HUES48 (cell line): ENCODE measurements at regions not wholly inside any gene's neighbourhood (a gene's known extent, or its start where the extent isn't known, plus 50 kb on each side); places are given as distances from the start of the nearest gene placed in this dataset.

ENCODE experiments used
- H3K27ac ChIP-seq: one replicate; pipeline ENCODE4 v1.7.0; 2013; ENCODE audit warnings: low read depth, low read length, inconsistent platforms
- H3K27me3 ChIP-seq: 2 replicates; pipeline ENCODE4 v1.6.1; 2013; ENCODE audit warnings: mild to moderate bottlenecking, low read length; ENCODE audit not compliant: control insufficient read depth, insufficient read depth
- H3K36me3 ChIP-seq: 2 replicates; pipeline ENCODE4 v1.6.1; 2013; ENCODE audit warnings: low read length; ENCODE audit not compliant: control insufficient read depth, insufficient read depth
- H3K4me1 ChIP-seq: 2 replicates; pipeline ENCODE4 v1.6.1; 2013; ENCODE audit warnings: mild to moderate bottlenecking, low read length; ENCODE audit not compliant: control insufficient read depth, insufficient read depth
- H3K4me3 ChIP-seq: 2 replicates; pipeline ENCODE4 v1.5.1; 2013; ENCODE audit warnings: mild to moderate bottlenecking, low read depth, low read length
- H3K9ac ChIP-seq: 2 replicates; pipeline ENCODE4 v1.6.1; 2013; ENCODE audit warnings: mild to moderate bottlenecking, low read depth, low read length, moderate library complexity
- H3K9me3 ChIP-seq: 2 replicates; pipeline ENCODE4 v1.6.1; 2013; ENCODE audit warnings: low read length; ENCODE audit not compliant: control insufficient read depth, insufficient read depth

DNA sequence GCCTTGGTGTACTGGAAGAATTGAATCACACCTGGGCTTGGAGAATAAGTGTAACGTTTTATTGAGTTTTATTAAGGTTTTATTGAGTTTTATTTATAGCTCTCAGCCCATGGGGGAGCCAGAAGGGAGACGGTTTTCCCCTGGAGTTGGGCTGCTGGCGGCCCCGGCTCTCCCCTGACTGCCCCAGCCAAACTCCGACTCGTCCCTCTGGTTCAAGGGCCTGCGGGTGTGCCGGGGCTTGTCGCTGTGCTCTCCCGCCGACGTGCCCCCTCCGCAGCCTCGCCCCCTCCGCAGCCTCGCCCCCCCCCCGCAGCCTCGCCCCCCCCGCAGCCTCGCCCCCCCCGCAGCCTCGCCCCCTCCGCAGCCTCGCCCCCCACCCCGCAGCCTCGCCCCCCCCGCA lies 326.1 kb upstream of the RTL1 start:
- no peaks in the 10 kb centered on the region for H3K36me3 ChIP-seq
- H3K9ac ChIP-seq = no peak overlapping the region
- no peak overlapping the region for H3K4me3 ChIP-seq
- H3K4me1 ChIP-seq = no peaks in the 10 kb centered on the region; the same call in 1 of the 2 replicates
- no peaks in the 10 kb centered on the region for H3K9me3 ChIP-seq
- H3K27ac ChIP-seq = no peak overlapping the region
- H3K27me3 ChIP-seq = no peaks in the 10 kb centered on the region

GRCh38 chr14:101230161-101230850 lies 326.8 kb upstream of the RTL1 start:
- H3K27ac ChIP-seq = no peak overlapping the region
- H3K27me3 ChIP-seq = no peaks in the 10 kb centered on the region
- no peak overlapping the region for H3K4me3 ChIP-seq
- H3K4me1 ChIP-seq = no peaks in the 10 kb centered on the region; the same call in 1 of the 2 replicates
- no peaks in the 10 kb centered on the region for H3K36me3 ChIP-seq
- H3K9me3 ChIP-seq = no peaks in the 10 kb centered on the region
- H3K9ac ChIP-seq = no peak overlapping the region

GRCh38 chr14:101230851-101231550 lies 327.5 kb upstream of the RTL1 start:
- H3K9ac ChIP-seq = no peak overlapping the region
- H3K4me1 ChIP-seq = no peaks in the 10 kb centered on the region
- no peaks in the 10 kb centered on the region for H3K36me3 ChIP-seq
- H3K27me3 ChIP-seq = no peaks in the 10 kb centered on the region
- H3K9me3 ChIP-seq = no peaks in the 10 kb centered on the region
- no peak overlapping the region for H3K4me3 ChIP-seq
- H3K27ac ChIP-seq = no peak overlapping the region

DNA sequence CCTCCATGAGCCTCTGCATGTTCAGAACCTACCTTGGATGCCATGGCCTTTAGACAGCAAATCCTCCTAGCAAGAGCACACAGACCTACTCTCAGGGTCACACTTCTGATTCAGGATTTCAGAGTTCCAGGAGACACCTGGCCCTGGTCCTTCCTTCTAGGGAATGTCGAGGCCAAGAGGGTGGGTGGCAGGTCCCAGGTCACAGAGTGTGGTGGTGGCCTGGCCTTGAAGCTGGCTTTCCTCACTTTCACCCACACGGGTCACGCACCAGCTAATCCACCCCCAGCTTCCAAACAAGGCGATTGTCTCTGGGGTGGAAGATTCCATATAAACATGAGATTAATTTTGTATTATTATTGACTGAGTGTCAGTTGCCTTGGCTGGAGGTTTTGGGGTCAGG lies 328.3 kb upstream of the RTL1 start:
- no peak overlapping the region for H3K9ac ChIP-seq
- H3K4me1 ChIP-seq = no peaks in the 10 kb centered on the region
- H3K27ac ChIP-seq = no peak overlapping the region

GRCh38 chr14:101232340-101233020 lies 328.8 kb upstream of the DIO3 start:
- Histone ChIP-seq H3K4me3 (no peak overlapping the region), H3K27ac (no peak overlapping the region), H3K9me3 (no peaks in the 10 kb centered on the region), H3K9ac (no peak overlapping the region), H3K36me3 (no peaks in the 10 kb centered on the region), H3K4me1 (no peaks in the 10 kb centered on the region), H3K27me3 (no peaks in the 10 kb centered on the region)

More for the DNA sequence above, 328.3 kb upstream of the RTL1 start:
- no peaks in the 10 kb centered on the region for H3K27me3 ChIP-seq
- no peaks in the 10 kb centered on the region for H3K9me3 ChIP-seq
- H3K36me3 ChIP-seq = no peaks in the 10 kb centered on the region
- H3K4me3 ChIP-seq = no peak overlapping the region

DNA sequence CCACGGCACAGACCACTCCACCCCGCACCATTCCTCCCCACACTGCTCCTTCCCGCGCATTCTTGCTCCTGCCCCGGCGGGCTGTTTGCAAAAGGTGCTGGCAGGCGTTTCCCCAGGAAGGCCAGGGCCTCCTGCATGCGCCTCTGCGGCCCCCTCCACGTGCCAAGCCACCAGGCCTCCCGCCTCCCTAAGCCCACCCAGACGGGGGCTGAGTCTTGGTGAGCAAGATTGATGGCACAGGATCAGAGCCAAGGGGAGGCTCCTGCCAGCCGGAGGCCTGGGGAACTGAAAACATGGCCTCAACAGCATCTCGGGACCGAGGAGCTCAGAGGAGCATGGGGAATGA lies 328.3 kb upstream of the DIO3 start:
- Histone ChIP-seq H3K27ac (no peak overlapping the region), H3K27me3 (no peaks in the 10 kb centered on the region), H3K9me3 (no peaks in the 10 kb centered on the region), H3K9ac (no peak overlapping the region), H3K4me1 (no peaks in the 10 kb centered on the region), H3K36me3 (no peaks in the 10 kb centered on the region), H3K4me3 (no peak overlapping the region)

DNA sequence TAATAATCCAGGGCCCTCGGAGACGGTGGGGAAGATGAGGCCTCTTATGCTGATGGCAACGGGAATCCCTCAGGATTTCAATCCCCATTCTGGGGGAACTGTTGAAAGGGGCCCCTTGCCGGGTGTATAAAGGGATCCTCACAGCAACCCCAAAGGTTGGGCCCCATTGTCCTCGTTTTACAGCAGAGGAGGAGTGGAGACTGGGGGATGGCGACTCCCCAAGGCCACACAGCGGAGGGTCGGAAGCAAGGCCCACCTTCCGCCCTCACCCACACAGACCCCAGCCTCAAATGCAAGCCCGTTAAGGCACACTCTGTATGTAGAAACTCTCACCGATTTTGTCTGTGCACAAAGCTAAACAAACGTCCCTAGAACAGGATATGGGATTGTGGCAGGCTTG lies 327.9 kb upstream of the DIO3 start:
- Histone ChIP-seq H3K9me3 (no peaks in the 10 kb centered on the region), H3K27ac (no peak overlapping the region), H3K36me3 (no peaks in the 10 kb centered on the region), H3K9ac (no peak overlapping the region), H3K27me3 (no peaks in the 10 kb centered on the region), H3K4me1 (no peaks in the 10 kb centered on the region), H3K4me3 (no peak overlapping the region)

DNA sequence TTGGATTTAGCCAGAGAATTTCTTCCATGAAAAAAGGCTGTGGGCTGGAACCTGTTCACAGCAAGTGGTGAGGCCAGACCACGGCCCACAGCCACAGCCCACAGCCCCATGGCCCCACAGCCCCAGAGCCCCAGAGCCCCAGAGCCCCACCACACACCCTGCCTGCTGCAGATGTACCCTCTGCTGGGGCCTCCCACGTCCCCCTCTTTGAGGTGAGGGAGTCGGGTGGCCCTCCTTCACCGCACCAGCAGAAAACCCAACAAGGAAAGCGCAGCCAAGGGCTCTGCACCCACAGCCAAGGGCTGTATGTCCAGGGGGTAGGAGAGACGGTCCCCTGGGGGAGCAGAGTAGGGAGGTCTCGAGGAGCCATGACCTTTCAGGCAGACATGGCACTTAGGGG lies 327.5 kb upstream of the DIO3 start:
- H3K9me3 ChIP-seq = no peaks in the 10 kb centered on the region
- H3K4me3 ChIP-seq = no peak overlapping the region
- no peak overlapping the region for H3K9ac ChIP-seq
- H3K27ac ChIP-seq = no peak overlapping the region
- H3K36me3 ChIP-seq = no peaks in the 10 kb centered on the region
- no peaks in the 10 kb centered on the region for H3K27me3 ChIP-seq
- H3K4me1 ChIP-seq = no peaks in the 10 kb centered on the region

DNA sequence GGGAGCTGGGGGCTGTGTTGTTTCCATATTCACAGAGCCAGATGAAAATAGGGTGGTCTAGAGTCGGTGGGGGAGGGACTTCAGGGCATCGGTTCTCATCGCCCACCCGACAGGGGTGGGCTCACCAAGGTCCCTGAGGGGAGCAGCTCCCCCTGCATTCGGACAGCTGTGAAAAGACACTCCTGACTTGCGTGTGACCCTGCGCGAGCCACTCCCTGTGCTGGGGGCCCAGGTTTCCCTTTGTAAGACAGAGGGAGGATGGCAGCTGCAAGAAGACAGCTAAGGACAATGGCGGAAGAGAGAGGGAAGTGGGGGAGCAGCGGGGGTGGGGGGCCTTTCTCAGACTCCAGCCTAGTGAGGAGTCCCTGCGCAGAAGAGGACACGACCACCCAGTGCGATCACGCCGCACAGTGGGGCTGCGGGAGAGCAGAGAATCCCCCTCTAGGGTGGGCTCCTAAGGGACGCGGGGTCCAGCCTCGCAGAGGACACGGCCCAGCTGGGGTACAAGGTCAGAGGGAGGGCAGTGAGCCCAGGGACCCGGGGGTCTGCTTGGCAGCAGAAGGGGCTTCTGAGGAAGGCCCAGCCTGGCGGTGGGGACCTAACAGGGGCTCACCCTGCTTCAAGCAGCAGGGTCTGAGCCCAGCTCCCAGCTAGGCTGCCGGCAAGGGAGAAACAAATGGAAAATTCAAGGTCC lies 326.9 kb upstream of the DIO3 start:
- H3K4me1 ChIP-seq = no peaks in the 10 kb centered on the region
- no peaks in the 10 kb centered on the region for H3K36me3 ChIP-seq
- H3K27ac ChIP-seq = no peak overlapping the region
- H3K9ac ChIP-seq = no peak overlapping the region
- H3K27me3 ChIP-seq = no peaks in the 10 kb centered on the region
- H3K4me3 ChIP-seq = no peak overlapping the region
- no peaks in the 10 kb centered on the region for H3K9me3 ChIP-seq

GRCh38 chr14:101234999-101235334 lies 326.3 kb upstream of the DIO3 start:
- Histone ChIP-seq H3K27me3 (no peaks in the 10 kb centered on the region), H3K4me3 (no peak overlapping the region), H3K36me3 (no peaks in the 10 kb centered on the region), H3K9me3 (no peaks in the 10 kb centered on the region), H3K27ac (no peak overlapping the region), H3K9ac (no peak overlapping the region), H3K4me1 (no peaks in the 10 kb centered on the region)
